GM18519 (cell line): ENCODE measurements at regions not wholly inside any gene's neighbourhood (a gene's known extent, or its start where the extent isn't known, plus 50 kb on each side); places are given as distances from the start of the nearest gene placed in this dataset.

Experiments
- ATAC-seq: cut with Tn5 transposase; IDR thresholded peaks from one replicate; pipeline ENCODE4 v1.9.1; 2021; ENCODE audit warnings: mild to moderate bottlenecking, moderate library complexity; ENCODE audit not compliant: unreplicated experiment, low FRiP score

GRCh38 chr15:26477044-26477443 lies 295.8 kb downstream of the GABRB3 start:
- ATAC-seq, result no peak

DNA sequence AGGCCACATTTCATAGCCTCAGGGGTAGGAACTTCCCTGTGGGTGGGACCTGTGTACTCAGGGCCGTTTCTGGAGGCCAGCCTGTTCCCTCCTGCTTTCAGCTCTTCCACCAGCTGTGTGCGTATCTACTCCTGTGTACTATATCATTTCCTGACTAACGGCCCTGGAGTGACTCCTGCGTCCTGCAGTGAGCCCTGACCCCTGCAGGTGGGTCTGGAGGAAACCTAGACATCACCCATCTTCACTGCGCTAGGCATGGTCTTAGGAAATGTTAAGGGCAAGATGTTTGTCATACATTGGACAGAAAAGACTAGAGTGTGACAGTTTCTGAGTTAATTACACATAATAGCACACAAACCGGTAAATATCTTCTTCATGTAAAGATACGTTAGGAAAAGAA lies 297.3 kb downstream of the GABRB3 start:
- no peak for ATAC-seq

DNA sequence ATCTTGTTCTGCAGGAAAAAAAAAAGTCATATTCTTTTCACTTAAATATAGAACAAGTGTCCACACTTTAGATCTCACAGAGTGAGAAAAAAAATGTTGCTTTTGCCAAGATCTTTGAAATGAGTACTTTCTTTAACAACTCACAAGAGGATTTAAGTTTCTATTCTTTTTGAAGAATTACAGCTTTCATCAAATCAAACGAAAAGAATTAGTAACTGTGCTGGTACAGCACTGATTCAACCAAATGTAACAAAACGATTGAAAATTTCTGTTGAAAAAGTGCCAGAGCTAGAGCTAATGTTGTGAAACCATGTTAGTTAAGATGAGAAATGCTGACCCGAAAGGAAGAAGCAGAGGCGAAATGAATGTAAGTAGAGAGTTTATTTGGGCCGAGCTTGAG lies 300.2 kb downstream of the GABRB3 start:
- no peak for ATAC-seq

DNA sequence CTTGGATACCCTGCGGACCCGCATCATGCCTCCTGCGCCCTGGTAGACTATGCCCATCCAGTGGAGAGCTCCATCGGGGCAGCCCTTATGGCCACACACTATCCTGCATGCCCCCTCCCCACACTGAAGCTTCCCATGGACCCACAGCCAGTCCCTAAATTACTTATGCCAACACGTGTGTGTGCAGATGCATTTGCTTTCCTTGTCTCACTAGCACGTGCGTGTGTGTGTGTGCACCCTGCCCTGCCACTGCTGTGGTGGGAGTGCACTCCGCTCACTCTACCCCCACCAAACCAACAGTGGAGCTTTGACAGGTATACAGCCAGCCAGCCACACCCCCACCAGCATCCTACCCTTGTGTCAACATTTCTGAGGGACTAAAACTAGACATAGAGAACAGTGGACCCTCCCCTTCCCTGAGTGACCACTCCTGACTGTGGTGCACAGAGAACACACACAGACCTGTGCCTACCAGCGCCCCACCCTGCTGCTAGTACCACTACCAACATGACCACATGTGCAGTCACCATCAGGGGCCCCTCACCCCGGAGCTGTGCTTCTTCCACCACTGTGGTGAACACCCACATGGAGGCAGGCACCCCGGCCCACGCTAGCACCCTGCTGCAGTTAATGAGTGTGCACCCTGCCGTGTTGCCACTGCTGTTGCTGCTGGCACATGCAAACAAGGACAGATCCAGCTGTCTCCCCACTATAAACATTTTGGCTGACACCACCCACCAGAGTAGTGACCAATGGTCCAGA lies 310.8 kb downstream of the GABRB3 start:
- ATAC-seq, result no peak

- ATAC-seq, result no peak
These were observed 312.7 kb downstream of the GABRB3 start for GRCh38 chr15:26460165-26460564.

DNA sequence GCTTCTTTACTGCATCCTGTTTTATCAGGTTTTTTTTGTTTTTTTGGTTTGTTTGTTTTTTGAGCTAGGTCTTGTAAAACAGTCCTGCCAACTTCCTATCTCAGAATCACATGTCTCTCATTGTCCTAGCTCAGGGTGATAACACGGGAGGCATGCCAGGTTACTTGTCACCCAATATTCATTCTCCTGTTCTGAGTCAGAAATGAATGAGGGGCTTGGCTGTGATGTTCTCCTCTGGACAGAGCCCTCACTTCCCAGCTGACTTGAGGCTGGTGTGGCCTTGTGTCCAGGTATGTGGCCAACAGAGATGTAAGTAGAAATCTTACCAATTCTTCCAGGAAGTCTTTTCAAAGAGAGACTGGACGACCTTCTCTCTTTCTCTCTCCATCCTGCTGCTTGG lies 317.0 kb downstream of the GABRB3 start:
- no peak for ATAC-seq

DNA sequence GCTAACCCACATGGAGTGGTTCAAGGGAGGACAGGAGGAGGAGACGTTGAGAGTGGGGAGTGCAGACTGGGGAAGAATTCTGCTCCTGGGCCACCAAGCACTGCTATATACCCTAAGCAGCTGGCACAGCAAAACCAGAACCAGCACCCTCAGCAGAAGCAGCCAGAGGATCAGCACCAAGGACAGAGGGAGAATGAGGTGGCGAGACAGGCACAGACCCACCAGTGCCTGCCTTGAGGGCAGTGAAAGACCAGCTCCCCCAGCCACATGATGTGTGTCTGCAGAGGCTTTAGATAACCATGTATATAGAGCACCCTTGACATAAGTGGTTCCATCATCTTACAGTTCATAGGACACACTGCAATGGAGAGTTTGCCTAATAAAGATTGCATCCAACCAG lies 319.0 kb downstream of the GABRB3 start:
- no peak for ATAC-seq

GRCh38 chr15:26451995-26452394 lies 320.9 kb downstream of the GABRB3 start:
- no peak for ATAC-seq

DNA sequence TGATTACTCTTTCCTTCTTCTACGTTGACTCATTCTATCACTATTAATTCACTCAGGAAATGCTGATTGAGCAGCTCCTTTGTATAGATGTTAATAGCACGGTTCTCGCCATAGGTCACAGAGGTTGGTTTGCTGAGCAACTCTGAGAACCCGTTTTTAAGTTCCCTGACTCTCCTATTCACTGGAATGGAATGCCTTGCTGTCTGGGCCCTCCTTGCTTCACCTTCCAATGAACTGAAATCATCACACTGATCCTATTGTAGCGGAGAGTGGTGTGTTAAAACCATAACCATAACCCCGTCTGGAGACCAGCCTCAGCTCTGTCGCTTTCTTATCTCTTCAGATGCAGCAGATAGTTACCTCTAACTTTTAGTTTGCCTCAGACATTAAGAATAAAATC lies 323.6 kb downstream of the GABRB3 start:
- ATAC-seq, result no peak

- ATAC-seq, result no peak
These were observed 329.5 kb downstream of the GABRB3 start for GRCh38 chr15:26443321-26443720.

DNA sequence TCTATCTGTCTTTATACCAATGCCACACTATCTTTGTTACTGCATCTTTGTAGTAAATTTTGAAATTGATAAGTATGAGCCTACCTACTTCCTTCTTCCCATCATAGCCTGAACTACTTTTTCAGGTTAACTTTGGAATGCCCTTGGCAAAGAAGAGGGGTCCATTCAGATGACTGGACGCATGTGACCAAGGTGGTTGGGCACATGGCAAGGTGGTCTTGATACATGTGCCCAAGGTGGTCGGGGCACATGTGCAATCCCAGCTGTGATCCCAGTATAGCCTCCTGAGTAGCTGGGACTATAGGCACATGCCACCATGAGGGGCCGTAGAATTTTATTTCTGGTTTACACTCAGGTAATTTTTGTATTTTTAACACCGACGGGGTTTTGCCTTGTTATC lies 330.2 kb downstream of the GABRB3 start:
- ATAC-seq, result no peak

GRCh38 chr15:26439681-26440080 lies 333.2 kb downstream of the GABRB3 start:
- no peak for ATAC-seq

DNA sequence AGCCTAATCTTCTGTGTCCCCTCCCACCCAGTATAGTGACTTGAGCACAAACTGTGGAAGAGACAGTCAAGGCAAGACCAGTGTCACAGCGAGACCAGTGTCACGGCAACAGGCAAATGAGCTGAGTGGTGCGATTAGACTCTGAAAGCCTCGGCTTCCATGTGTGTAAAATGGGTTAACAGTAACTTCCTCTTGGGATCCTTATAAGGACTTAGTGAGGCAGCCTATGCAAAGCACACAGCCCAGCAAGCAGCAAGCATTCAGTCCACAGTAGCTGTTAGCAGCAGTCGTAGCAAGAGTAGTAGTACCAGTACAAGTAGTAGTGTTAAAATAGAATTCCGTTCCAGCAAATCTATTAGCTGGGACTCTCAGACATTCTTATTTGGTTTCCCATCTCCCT lies 334.1 kb downstream of the GABRB3 start:
- no peak for ATAC-seq

- no peak for ATAC-seq
These were observed 334.6 kb downstream of the GABRB3 start for GRCh38 chr15:26438316-26438715.

GRCh38 chr15:26433818-26434217 lies 339.0 kb downstream of the GABRB3 start:
- no peak for ATAC-seq

GRCh38 chr15:26433060-26433459 lies 339.8 kb downstream of the GABRB3 start:
- ATAC-seq, result no peak

DNA sequence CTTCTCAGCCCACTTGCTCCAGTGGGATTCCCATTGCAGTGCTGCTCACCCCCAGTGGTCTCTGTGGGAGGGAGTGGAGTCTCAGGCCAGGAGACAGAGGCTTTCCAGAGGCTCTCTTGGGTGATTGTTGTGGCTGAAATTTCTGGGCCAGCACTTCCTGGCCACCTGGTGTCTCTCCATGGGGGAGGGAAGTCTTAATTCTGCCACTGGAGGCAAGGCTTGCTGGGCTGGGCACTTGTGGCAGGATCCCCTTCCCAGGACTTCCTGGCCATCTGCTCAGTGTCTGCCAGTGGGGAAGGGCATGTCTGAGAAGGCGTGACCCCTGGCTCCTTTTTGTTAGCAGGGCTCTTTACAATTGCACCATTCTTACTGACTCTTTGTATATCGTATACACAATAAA lies 351.8 kb downstream of the GABRB3 start:
- ATAC-seq, result no peak

- no peak for ATAC-seq
These were observed 377.2 kb downstream of the GABRB3 start for GRCh38 chr15:26395624-26396023.

DNA sequence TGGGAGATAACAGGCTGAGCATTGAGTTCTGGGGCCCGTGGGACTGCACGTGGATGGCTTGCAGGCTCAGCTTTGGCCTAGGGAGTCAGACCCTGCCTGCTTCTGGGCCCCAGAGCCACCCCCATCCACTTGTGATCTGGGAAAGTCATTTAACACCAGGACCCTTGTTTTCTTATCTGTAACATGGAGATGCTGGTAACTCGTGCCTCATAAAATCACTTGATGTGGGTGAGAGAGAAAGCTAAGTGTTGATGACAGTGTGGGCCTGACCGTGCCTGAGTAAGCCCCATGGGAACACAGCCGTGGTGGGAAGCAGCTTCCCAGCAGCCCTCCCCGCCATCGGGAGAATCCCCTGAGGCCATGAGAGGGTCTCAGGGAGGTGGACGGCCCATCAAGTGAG lies 378.1 kb downstream of the GABRB3 start:
- ATAC-seq, result no peak

- no peak for ATAC-seq
These were observed 379.9 kb downstream of the GABRB3 start for GRCh38 chr15:26392956-26393355.

DNA sequence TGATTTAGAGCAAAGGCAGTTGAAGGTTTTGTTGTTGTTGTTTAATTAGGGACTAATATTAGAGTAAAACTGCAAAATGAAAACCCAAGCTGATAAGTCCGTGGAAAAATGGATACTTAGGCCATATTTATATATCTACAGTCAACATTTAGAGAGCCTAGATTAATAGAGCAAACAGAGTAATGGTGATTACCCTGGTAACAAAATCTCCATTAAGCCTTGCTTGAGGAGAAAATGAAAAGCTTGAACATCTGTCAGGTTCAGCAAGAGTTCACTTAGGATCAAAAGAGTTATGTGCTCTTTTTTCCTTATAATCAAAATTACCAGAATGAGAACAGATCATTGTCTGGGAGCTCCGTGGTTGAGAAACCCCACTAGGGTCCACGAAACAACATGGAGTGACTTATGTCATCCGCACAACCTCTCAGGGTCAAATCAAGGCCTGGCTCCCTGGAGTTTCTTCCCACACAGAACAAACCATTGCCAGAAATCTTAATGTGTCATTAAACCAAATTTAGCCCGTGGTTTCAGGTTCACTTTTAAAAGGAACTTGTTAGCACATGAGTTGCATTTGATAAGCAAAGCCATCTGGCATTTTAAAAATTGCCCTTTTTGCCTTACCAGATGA lies 381.2 kb downstream of the GABRB3 start:
- ATAC-seq, result no peak

DNA sequence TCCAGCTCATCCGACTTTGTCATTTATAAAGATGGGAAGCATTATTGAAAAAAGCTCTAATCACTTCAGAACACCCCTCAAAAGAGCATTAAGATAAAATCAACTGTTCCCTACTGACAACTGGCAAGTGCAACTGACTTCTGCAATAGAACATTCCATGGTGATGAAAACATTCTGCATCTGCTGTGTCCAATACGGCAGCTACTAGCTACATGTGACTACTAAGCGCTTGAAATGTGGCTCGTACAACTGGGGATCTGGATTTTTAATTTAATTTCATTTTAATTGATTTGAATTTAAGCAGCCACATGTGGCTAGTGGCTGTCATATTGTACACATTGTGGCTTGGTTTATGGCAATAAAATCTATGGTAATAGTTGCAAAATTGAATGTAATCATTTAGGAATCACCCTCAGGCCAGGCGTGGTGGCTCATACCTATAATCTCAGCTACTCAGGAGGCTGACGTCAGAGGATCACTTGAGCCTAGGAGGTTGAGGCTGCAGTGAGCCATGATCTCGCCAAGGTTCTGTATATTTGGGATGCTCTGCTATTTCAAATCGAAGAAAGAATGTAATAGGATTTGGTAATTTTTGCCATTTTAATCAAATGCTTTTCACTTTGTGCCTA lies 390.3 kb downstream of the GABRB3 start:
- no peak for ATAC-seq
